ENCODE measurements at regions not wholly inside any gene's neighbourhood (a gene's known extent, or its start where the extent isn't known, plus 50 kb on each side); places are given as distances from the start of the nearest gene placed in this dataset.
"Not testable (repeated sequence)": the region's sequence is repeated elsewhere in the genome, so short reads cannot be mapped to it uniquely, and the experiment has no call there.

DNA sequence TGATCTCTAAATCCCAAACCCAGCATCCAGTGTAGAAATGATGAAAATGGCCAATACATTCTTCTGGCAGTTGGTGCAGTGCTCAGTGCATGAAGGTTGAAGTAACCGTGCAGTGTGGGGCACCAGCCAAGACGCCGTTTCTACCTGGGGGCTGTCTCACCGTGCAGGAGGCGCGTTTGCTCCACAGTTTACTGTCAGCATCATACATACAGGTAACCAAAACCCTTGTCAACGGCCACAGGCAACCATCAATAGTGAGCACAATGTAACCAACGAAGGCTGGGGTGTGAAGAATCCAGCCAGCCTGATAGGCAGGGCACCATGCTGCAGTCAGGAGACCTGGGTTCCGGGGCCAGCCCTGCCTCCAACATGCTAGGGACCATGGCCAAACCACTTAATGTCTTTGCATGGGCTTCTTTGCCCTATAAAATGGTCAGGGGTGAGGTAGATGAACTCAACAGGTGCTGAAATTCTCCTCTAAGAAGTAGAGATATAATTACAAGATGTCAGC lies 127.5 kb upstream of the ID2 start:
- no peak for DNase-seq
- Histone ChIP-seq H3K9ac (no peak overlapping the region), H3F3A (ENCODE audit: insufficient read depth) (no peaks in the 10 kb centered on the region), H3K9me2 (ENCODE audit: insufficient read depth) (no peaks in the 10 kb centered on the region), H3K4me3 (no peak overlapping the region), H2AFZ (no peak overlapping the region), H4K20me1 (ENCODE audit: insufficient read depth) (no peaks in the 10 kb centered on the region), H3K79me2 (ENCODE audit: insufficient read depth) (no peaks in the 10 kb centered on the region), H3K27ac (no peak overlapping the region), H3K4me2 (ENCODE audit: unreplicated experiment) (no peak overlapping the region), H3K36me3 (ENCODE audit: low read depth) (no peaks in the 10 kb centered on the region), H3K4me1 (ENCODE audit: insufficient read depth) (no peaks in the 10 kb centered on the region), H3K27me3 (replicated peaks; ENCODE audit: insufficient read depth) (no peaks in the 10 kb centered on the region), H3K9me3 (ENCODE audit: low read depth) (no peaks in the 10 kb centered on the region)
- TF ChIP-seq EZH2 (IDR thresholded peaks at IDR 0.05; ENCODE audit: insufficient read depth, poor library complexity, severe bottlenecking): no peak
- no peak for TF ChIP-seq EZH2phosphoT487 (IDR thresholded peaks at IDR 0.05; ENCODE audit: insufficient read depth, low read depth)
- WGBS, 2 experiments (ENCODE audit: low coverage in 1 of 2, low lambda C conversion rate in 2 of 2, missing lambda C conversion rate in 2 of 2): 87 to 89% methylated on average over 9 of the region's 9 CpGs
- in situ Hi-C loops (cut with MboI): no loop called here

DNA sequence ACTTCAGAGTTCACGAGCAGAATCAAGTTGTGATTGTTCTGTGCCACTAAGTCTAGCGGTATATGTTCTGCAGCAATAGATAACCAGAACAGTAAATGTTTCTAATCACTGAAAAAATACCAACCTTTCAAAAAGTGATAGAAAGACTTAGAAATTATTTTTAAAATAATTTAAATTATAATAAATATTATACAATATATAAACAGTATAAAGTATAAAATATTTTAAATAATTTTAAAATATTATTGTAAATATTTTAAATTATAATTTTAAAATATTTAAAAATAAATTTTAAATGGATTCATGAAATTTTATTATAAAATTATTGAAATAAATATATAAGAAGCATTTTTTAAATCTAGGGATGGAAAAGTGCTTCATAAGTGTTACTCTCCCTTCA lies 126.3 kb upstream of the ID2 start:
- in situ Hi-C loops (cut with MboI): no loop called here
- no peak overlapping the region for H3K27ac ChIP-seq
- WGBS, 2 experiments (ENCODE audit: low coverage in 1 of 2, low lambda C conversion rate in 2 of 2, missing lambda C conversion rate in 2 of 2): 91 to 94% methylated on average over 2 of the region's 2 CpGs

DNA sequence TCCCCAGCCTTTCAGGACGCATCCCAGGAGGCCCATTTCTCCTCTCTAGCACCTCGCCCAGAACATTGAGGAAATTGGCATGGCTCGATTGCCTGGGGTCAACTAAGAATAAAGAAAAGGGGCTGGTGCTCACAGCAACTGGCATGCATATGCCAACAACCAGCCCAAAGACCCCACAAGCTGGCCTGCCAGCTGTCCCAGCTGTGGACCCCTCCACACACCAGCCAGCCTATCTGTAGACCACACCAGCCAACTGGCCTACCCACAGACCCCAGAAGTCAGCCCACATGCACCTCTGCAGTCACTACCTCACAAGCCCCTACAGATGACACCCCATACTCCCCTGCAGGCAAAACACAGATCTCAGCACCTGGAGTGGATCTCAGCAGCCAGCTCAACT lies 123.8 kb upstream of the ID2 start:
- in situ Hi-C loops (cut with MboI): no loop called here
- H3K4me3 ChIP-seq: no peak overlapping the region
- 91 to 93% methylated on average over 3 of the region's 3 CpGs for WGBS, 2 experiments (ENCODE audit: low coverage in 1 of 2, low lambda C conversion rate in 2 of 2, missing lambda C conversion rate in 2 of 2)
- H3K36me3 ChIP-seq (ENCODE audit: low read depth): no peaks in the 10 kb centered on the region
- TF ChIP-seq EZH2phosphoT487 (IDR thresholded peaks at IDR 0.05; ENCODE audit: insufficient read depth, low read depth) (no peak), EZH2 (IDR thresholded peaks at IDR 0.05; ENCODE audit: insufficient read depth, poor library complexity, severe bottlenecking) (no peak)
- H3F3A ChIP-seq (ENCODE audit: insufficient read depth): no peaks in the 10 kb centered on the region
- no peak overlapping the region for H3K9ac ChIP-seq
- H3K4me2 ChIP-seq (ENCODE audit: unreplicated experiment): no peak overlapping the region
- H3K79me2 ChIP-seq (ENCODE audit: insufficient read depth): no peaks in the 10 kb centered on the region
- no peaks in the 10 kb centered on the region for H3K4me1 ChIP-seq (ENCODE audit: insufficient read depth)
- no peak overlapping the region for H3K27ac ChIP-seq
- no peak overlapping the region for H2AFZ ChIP-seq
- H3K9me3 ChIP-seq (ENCODE audit: low read depth): no peaks in the 10 kb centered on the region
- H4K20me1 ChIP-seq (ENCODE audit: insufficient read depth): no peaks in the 10 kb centered on the region
- no peaks in the 10 kb centered on the region for H3K27me3 ChIP-seq (replicated peaks; ENCODE audit: insufficient read depth)
- no peaks in the 10 kb centered on the region for H3K9me2 ChIP-seq (ENCODE audit: insufficient read depth)
- DNase-seq: no peak

More for the DNA sequence above, 126.3 kb upstream of the ID2 start:
- Histone ChIP-seq H4K20me1 (ENCODE audit: insufficient read depth) (no peaks in the 10 kb centered on the region), H3K9me3 (ENCODE audit: low read depth) (no peaks in the 10 kb centered on the region), H3K79me2 (ENCODE audit: insufficient read depth) (no peaks in the 10 kb centered on the region), H3K4me2 (ENCODE audit: unreplicated experiment) (no peak overlapping the region), H2AFZ (no peak overlapping the region), H3K4me1 (ENCODE audit: insufficient read depth) (no peaks in the 10 kb centered on the region), H3K36me3 (ENCODE audit: low read depth) (no peaks in the 10 kb centered on the region), H3F3A (ENCODE audit: insufficient read depth) (no peaks in the 10 kb centered on the region), H3K9me2 (ENCODE audit: insufficient read depth) (no peaks in the 10 kb centered on the region), H3K9ac (no peak overlapping the region), H3K4me3 (no peak overlapping the region), H3K27me3 (replicated peaks; ENCODE audit: insufficient read depth) (no peaks in the 10 kb centered on the region)
- no peak for DNase-seq
- no peak for TF ChIP-seq EZH2 (IDR thresholded peaks at IDR 0.05; ENCODE audit: insufficient read depth, poor library complexity, severe bottlenecking)
- TF ChIP-seq EZH2phosphoT487 (IDR thresholded peaks at IDR 0.05; ENCODE audit: insufficient read depth, low read depth): no peak

DNA sequence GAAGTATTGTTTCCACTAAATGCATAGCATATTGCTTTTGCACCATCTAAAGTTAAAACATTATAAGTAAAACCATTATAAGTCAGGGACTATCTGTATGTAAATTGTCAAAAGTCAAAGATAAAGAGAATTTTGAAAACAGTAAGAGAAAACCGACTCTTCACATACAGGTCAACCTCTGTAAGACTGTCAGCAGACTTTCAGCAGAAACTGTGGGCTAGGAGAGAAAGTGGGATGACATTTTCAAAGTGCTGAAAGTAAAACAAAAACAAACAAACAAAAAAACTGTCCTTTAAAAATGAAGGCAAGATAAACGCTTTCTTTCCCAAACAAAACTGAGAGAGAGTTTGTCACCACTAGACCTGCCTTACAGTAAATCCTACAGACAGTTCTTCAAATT lies 122.9 kb upstream of the ID2 start:
- H3K79me2 ChIP-seq (ENCODE audit: insufficient read depth): no peaks in the 10 kb centered on the region
- WGBS, 2 experiments (ENCODE audit: low coverage in 1 of 2, low lambda C conversion rate in 2 of 2, missing lambda C conversion rate in 2 of 2): 82 to 92% methylated on average over 2 of the region's 2 CpGs
- no peak overlapping the region for H2AFZ ChIP-seq
- in situ Hi-C loops (cut with MboI): no loop called here
- no peaks in the 10 kb centered on the region for H3K27me3 ChIP-seq (replicated peaks; ENCODE audit: insufficient read depth)
- no peak overlapping the region for H3K4me2 ChIP-seq (ENCODE audit: unreplicated experiment)
- H3K9me3 ChIP-seq (ENCODE audit: low read depth): no peaks in the 10 kb centered on the region
- H3K9me2 ChIP-seq (ENCODE audit: insufficient read depth): no peaks in the 10 kb centered on the region
- DNase-seq: no peak
- H3K4me3 ChIP-seq: no peak overlapping the region
- TF ChIP-seq EZH2 (IDR thresholded peaks at IDR 0.05; ENCODE audit: insufficient read depth, poor library complexity, severe bottlenecking) (no peak), EZH2phosphoT487 (IDR thresholded peaks at IDR 0.05; ENCODE audit: insufficient read depth, low read depth) (no peak)
- no peaks in the 10 kb centered on the region for H3F3A ChIP-seq (ENCODE audit: insufficient read depth)
- H3K4me1 ChIP-seq (ENCODE audit: insufficient read depth): no peaks in the 10 kb centered on the region
- no peak overlapping the region for H3K27ac ChIP-seq
- no peaks in the 10 kb centered on the region for H3K36me3 ChIP-seq (ENCODE audit: low read depth)
- no peak overlapping the region for H3K9ac ChIP-seq
- H4K20me1 ChIP-seq (ENCODE audit: insufficient read depth): no peaks in the 10 kb centered on the region

DNA sequence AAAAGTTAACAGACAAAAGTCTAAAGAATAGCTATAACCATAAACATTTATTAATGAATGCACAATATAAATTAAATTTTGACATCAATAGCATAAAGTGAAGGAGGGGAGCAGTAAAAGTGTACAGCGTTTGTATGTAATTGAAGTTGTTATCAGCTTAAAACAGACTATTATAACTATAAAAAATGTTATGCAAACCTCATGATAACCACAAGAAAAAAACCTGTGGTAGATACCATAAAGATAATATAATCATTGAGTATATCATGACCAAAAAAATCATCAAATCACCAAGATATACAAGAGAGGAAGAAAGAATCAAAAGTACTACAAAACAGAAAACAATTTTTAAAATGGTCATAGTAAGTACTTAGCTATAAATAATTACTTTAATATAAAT lies 122.1 kb upstream of the ID2 start:
- Histone ChIP-seq H3K9me3 (ENCODE audit: low read depth) (no peaks in the 10 kb centered on the region), H3K36me3 (ENCODE audit: low read depth) (no peaks in the 10 kb centered on the region), H4K20me1 (ENCODE audit: insufficient read depth) (no peaks in the 10 kb centered on the region), H3K27ac (no peak overlapping the region), H3F3A (ENCODE audit: insufficient read depth) (no peaks in the 10 kb centered on the region), H2AFZ (no peak overlapping the region), H3K4me1 (ENCODE audit: insufficient read depth) (no peaks in the 10 kb centered on the region), H3K9me2 (ENCODE audit: insufficient read depth) (no peaks in the 10 kb centered on the region), H3K4me3 (no peak overlapping the region), H3K79me2 (ENCODE audit: insufficient read depth) (no peaks in the 10 kb centered on the region), H3K27me3 (replicated peaks; ENCODE audit: insufficient read depth) (no peaks in the 10 kb centered on the region), H3K9ac (no peak overlapping the region), H3K4me2 (ENCODE audit: unreplicated experiment) (no peak overlapping the region)
- no peak for TF ChIP-seq EZH2phosphoT487 (IDR thresholded peaks at IDR 0.05; ENCODE audit: insufficient read depth, low read depth)
- no peak for TF ChIP-seq EZH2 (IDR thresholded peaks at IDR 0.05; ENCODE audit: insufficient read depth, poor library complexity, severe bottlenecking)
- no peak for DNase-seq
- 79 to 81% methylated on average over 1 of the region's 1 CpG for WGBS, 2 experiments (ENCODE audit: low coverage in 1 of 2, low lambda C conversion rate in 2 of 2, missing lambda C conversion rate in 2 of 2)
- in situ Hi-C loops (cut with MboI): no loop called here

DNA sequence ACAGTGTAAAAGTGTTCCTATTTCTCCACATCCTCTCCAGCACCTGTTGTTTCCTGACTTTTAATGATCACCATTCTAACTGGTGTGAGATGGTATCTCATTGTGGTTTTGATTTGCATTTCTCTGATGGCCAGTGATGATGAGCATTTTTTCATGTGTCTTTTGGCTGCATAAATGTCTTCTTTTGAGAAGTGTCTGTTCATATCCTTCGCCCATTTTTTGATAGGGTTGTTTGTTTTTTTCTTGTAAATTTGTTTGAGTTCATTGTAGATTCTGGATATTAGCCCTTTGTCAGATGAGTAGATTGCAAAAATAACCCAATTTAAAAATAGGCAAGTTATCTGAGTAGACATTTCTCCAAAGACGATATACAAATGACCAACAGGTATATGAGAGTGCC lies 120.2 kb upstream of the ID2 start:
- H3K4me1 ChIP-seq (ENCODE audit: insufficient read depth); H3K27ac ChIP-seq; H3K36me3 ChIP-seq (ENCODE audit: low read depth); H3K9me2 ChIP-seq (ENCODE audit: insufficient read depth); H3K9ac ChIP-seq; H4K20me1 ChIP-seq (ENCODE audit: insufficient read depth); H3F3A ChIP-seq (ENCODE audit: insufficient read depth); H3K27me3 ChIP-seq (replicated peaks; ENCODE audit: insufficient read depth); H3K4me3 ChIP-seq; H3K4me2 ChIP-seq (ENCODE audit: unreplicated experiment); H3K9me3 ChIP-seq (ENCODE audit: low read depth); DNase-seq; in situ Hi-C loops (cut with MboI); H3K79me2 ChIP-seq (ENCODE audit: insufficient read depth); H2AFZ ChIP-seq: not testable (repeated sequence)
- 71 to 75% methylated on average over 1 to 2 of the region's 2 CpGs for WGBS, 2 experiments (ENCODE audit: low coverage in 1 of 2, low lambda C conversion rate in 2 of 2, missing lambda C conversion rate in 2 of 2)

All from GM23248 (cell line).